ENCODE measurements at regions not wholly inside any gene's neighbourhood (a gene's known extent, or its start where the extent isn't known, plus 50 kb on each side); places are given as distances from the start of the nearest gene placed in this dataset.

DNA sequence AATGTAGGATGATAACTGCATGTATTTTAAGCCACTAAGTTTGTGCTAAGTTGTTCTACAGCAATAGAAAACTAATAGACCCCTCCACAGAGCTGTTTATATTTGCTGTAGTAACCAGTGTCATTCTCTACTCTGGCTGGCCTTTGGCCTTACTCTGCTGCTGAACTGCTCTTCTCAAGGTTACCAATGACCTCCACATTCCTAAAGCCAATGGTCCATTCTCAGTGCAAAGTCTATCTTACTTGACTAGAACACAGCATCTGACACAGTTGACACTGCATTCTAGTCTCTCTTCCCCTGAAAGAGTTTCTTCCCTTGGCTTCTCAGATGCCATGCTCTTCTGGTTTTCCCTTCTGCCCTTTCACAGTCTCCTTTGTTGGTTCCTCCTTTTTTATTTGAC is 154.8 kb upstream of the CRY1 start:
- TF ChIP-seq, protein P1, sequence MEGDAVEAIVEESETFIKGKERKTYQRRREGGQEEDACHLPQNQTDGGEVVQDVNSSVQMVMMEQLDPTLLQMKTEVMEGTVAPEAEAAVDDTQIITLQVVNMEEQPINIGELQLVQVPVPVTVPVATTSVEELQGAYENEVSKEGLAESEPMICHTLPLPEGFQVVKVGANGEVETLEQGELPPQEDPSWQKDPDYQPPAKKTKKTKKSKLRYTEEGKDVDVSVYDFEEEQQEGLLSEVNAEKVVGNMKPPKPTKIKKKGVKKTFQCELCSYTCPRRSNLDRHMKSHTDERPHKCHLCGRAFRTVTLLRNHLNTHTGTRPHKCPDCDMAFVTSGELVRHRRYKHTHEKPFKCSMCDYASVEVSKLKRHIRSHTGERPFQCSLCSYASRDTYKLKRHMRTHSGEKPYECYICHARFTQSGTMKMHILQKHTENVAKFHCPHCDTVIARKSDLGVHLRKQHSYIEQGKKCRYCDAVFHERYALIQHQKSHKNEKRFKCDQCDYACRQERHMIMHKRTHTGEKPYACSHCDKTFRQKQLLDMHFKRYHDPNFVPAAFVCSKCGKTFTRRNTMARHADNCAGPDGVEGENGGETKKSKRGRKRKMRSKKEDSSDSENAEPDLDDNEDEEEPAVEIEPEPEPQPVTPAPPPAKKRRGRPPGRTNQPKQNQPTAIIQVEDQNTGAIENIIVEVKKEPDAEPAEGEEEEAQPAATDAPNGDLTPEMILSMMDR (conservative IDR thresholded peaks at IDR 0.05; ENCODE audit: low read depth in 2 of 2), result no peak
- TF ChIP-seq, protein P2, sequence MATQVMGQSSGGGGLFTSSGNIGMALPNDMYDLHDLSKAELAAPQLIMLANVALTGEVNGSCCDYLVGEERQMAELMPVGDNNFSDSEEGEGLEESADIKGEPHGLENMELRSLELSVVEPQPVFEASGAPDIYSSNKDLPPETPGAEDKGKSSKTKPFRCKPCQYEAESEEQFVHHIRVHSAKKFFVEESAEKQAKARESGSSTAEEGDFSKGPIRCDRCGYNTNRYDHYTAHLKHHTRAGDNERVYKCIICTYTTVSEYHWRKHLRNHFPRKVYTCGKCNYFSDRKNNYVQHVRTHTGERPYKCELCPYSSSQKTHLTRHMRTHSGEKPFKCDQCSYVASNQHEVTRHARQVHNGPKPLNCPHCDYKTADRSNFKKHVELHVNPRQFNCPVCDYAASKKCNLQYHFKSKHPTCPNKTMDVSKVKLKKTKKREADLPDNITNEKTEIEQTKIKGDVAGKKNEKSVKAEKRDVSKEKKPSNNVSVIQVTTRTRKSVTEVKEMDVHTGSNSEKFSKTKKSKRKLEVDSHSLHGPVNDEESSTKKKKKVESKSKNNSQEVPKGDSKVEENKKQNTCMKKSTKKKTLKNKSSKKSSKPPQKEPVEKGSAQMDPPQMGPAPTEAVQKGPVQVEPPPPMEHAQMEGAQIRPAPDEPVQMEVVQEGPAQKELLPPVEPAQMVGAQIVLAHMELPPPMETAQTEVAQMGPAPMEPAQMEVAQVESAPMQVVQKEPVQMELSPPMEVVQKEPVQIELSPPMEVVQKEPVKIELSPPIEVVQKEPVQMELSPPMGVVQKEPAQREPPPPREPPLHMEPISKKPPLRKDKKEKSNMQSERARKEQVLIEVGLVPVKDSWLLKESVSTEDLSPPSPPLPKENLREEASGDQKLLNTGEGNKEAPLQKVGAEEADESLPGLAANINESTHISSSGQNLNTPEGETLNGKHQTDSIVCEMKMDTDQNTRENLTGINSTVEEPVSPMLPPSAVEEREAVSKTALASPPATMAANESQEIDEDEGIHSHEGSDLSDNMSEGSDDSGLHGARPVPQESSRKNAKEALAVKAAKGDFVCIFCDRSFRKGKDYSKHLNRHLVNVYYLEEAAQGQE (IDR thresholded peaks at IDR 0.05; ENCODE audit: unreplicated experiment), result no peak
- TF ChIP-seq POLR2AphosphoS5 (IDR thresholded peaks at IDR 0.05; ENCODE audit: low read depth) (no peak), EZH2 (IDR thresholded peaks at IDR 0.05; ENCODE audit: low read depth, unreplicated experiment) (no peak), CREB1 (CRISPR knock-in tag; IDR thresholded peaks at IDR 0.05; ENCODE audit: low read depth) (no peak), EZH2phosphoT487 (IDR thresholded peaks at IDR 0.05; ENCODE audit: unreplicated experiment) (no peak)
- TF ChIP-seq, protein P3, sequence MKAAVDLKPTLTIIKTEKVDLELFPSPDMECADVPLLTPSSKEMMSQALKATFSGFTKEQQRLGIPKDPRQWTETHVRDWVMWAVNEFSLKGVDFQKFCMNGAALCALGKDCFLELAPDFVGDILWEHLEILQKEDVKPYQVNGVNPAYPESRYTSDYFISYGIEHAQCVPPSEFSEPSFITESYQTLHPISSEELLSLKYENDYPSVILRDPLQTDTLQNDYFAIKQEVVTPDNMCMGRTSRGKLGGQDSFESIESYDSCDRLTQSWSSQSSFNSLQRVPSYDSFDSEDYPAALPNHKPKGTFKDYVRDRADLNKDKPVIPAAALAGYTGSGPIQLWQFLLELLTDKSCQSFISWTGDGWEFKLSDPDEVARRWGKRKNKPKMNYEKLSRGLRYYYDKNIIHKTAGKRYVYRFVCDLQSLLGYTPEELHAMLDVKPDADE (IDR thresholded peaks at IDR 0.05), result no peak

All from GM23338 (cell line).